Activated CD4-positive, alpha-beta T cell treated with anti-CD3 and anti-CD28 coated beads, Interleukin-2, amount 50 U/mL, for 24 hours (primary cell): ENCODE measurements at regions not wholly inside any gene's neighbourhood (a gene's known extent, or its start where the extent isn't known, plus 50 kb on each side); places are given as distances from the start of the nearest gene placed in this dataset.

Experiments used
- DNase-seq, 2 donors: peaks; one replicate each; pipeline ENCODE4 v3.0.0-alpha.2; 2020; ENCODE audit warnings: low read depth in 1 of 2, low spot score in 1 of 2

DNA sequence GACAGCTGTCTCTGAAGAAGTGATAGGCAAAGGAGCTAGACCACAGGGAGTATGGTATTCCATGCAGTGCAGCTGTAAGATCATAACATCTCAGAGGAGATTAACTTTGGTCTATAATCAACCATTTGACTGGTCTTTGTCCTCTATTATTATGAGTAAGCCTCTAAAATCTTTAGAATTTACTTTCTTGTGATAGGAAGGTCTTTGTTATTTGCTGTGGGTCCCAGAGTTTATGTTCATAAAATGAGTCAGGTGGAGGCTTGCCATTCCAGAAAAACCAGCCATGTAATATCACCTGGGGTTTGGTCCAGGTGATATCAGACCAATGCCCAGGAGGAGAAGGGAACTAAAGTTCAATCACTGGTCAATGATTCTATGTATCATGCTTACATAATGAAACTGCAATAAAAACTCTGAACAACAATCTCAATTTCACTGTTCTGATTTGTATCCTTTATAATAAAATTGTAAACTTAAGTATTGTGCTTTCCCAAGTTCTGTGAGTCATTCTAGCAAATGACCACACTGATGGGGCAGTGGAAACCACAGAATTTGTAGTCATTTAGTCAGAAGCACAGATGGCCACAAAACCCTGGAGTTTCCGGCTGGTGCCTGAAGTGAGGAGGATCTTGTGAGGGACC lies 239.6 kb upstream of the TRAM1L1 start:
- no peak for DNase-seq

DNA sequence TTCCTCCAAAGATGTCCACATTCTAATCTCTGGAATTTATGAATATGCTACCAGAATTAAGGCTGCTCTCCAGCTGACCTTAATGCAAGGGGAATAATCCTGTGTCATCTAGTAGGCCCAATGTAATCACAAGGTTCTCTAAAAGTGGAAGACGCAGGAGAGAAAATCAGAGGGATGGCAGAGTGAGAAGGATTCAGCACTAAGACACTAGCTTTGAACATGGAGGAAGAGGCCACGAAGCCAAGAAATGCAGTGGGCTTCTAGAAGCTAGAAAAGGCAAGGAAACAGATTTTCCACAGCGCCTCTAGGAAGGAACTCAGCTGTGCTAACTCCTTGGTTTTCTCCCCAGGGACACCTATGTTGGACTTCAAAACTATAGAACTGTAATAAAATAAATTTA lies 240.7 kb upstream of the TRAM1L1 start:
- DNase-seq, result no peak

DNA sequence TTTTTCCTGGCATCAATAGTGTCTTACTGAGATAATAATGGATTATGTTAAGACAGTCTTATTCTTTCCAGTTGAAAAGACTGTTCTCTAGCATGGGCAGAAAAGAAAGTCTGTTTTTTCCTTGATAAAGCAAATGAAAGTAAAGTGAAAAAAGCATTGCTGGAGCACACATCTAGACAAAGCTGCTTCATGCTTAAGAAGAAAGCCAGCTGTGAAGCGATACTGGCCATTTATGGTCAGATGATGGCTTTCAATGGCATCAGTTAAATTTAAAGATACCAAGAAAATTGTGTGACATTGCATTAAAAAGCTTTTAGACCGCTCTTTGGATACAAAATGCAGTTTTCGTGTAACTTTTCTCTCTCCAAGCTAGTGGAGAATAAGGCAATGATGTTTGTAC lies 242.1 kb upstream of the TRAM1L1 start:
- DNase-seq, result no peak

DNA sequence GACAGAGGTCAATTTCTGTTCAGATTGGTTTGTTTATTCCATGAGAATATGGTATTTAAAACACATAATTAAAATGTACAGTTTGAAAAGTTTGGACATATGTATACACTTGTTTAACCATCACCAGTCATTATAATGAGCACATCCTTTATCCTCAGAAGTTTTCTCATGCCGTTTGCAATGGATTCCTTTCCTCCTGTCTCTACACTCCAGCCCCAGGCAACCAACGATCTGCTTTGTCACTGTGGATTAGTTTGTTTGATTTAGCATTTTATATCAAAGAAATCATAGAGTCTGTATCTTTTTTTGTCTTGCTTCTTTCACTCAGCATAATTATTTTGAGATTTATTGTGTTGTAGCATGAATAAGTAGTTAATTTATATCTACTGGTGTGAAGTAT lies 243.0 kb upstream of the TRAM1L1 start:
- DNase-seq, result no peak

DNA sequence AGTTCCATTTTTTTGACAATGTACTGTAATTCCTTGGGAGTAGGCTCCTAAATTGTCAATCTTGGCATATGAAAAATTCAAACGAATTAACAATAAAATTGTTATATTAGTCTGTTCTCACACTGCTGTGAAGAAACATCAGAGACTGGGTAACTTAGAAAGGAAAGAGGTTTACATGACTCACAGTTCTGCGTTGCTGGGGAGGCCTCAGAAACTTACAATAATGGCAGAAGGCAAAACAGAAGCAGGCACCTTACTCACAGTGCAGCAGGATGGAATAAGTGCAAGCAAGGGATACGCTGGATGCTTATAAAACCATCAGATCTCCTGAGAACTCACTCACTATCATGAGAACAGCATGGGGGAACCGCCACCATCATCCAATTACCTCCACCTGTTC lies 246.4 kb upstream of the TRAM1L1 start:
- DNase-seq, result no peak

DNA sequence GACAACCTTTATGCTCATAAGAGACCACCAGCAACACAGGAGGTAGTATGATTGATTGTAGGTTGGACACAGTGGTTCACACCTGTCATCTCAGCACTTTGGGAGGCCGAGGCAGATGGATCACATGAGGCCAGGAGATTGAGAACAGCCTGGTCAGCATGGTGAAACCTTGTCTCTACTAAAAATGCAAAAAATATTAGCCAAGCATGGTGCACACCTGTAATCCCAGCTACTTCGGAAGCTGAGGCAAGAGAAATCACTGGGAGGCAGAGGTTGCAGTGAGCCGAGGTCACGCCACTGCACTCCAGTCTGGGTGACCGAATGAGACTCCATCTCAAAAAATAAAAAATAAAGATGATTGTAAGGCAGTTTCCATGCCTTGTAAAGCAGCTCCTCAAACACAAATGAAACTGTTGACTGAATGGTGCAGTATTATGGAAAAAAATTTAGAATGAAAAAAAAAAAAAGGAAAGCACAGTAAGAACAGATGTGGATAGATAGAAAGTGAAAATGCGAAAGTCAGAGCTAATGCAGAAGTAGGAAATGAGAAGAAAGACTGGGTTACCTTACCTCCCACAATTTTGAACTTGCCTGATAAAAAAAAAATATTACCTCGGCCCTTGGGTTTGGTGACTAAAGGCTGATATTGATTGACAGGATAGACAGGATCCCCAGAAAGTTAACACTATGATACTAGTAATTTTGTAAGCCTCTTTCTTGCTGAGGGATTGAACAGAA lies 249.2 kb upstream of the TRAM1L1 start:
- no peak for DNase-seq

DNA sequence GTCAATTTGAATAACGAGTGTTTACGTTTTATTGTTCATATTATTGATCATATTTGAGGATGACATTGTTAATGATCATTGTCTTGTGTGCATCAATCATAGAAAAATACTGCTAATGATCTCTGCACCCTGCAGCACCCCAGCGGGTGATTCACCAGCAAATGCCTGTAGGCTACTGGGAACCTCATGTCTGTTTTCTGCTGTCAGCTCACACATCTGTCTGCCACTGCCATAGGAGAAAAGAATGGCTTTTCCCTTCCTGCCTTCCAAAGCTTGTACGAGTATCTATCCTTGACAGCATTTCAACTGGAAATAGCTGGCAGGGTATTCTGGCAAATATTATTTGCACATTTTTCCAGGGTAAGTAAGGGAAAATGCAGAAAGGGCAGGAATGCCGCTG lies 272.1 kb upstream of the TRAM1L1 start:
- no peak for DNase-seq

DNA sequence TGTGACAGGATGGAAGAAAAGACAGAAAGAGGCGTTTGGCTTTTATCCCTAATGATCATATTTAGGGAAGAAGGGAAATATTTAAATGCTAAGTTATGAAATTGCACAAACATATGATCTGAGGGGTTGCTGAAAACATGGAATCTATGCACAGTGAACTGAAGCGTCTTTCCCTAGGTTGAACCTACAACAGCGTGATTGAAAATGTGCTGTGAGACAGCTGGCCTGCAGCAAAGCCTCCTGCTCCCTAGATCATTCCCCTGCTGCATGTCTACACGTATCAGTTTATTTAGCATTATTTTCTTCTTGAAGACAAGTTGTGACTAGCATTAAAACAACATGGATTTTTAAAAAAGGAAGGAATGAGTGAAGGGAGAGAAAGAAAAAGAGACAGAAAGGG lies 272.5 kb upstream of the TRAM1L1 start:
- no peak for DNase-seq

DNA sequence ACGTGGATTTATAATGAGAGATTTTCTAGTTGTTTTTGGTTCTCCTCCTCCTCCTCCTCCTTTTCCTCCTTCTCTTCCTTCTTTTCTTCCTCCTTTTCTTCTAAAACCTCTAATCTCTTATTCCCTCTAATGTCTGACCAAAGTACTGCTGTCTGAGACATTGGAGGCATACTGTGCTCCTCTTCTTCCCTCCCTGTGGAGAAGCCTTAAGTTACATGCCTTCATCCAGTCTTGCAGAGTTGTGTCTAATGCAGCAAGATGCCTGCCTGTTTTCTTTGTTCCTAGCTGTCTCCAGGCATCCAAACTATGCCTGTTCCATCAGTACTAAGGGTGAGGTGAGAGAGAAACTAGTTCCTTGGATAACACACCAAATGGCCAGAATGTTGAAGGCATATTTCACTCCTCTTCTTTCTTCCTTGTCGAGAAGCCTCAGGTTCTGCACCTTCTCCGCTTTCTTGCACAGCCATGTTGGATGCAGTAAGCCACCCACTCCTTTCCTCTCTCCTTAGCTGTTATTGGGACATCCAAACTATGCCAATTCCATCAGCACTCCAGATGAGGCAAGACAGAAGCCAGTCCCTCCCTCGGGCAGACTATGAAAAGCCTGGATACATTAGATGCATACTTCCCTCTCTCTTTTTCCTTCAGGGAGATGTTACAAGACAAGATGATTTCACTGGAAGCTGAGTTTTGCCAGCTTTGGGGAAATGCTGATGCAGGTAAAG lies 285.7 kb upstream of the TRAM1L1 start:
- DNase-seq, result no peak

DNA sequence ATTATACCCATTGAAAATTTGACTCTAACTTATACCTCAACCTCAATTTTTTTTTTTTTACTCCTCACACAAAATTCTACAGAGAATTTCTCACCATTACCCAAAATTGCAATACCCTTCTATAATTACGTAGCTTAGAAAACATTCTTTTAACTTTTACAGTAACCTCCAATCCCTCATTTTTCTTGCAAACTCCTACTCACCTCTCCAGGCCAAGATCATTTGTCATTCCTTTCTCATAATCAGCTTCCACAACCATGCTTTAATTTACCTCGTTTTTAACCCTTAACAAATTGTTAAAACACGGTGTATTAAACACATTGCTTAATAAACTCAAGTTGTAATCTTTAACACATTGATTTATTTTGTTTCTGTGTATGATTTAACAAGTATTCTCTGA lies 289.7 kb upstream of the TRAM1L1 start:
- DNase-seq, result no peak

DNA sequence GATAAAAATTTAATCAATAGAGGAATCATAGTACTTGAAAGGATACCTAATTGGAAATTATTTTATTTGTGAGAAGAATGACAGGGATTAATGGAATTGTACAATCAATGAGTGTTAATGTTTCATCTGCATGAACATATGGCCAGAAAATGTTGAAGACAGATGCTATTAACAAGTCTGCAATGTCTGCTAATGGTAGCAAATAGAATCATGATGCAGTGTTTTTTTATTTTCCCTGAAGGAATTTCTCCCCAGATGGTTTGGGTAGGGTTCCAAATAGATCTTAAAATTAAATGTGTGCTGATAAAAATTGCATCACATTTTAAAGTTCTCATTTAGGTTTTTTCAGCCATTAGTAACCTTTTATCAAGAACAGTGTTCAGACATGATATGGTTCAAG lies 291.3 kb upstream of the TRAM1L1 start:
- no peak for DNase-seq

DNA sequence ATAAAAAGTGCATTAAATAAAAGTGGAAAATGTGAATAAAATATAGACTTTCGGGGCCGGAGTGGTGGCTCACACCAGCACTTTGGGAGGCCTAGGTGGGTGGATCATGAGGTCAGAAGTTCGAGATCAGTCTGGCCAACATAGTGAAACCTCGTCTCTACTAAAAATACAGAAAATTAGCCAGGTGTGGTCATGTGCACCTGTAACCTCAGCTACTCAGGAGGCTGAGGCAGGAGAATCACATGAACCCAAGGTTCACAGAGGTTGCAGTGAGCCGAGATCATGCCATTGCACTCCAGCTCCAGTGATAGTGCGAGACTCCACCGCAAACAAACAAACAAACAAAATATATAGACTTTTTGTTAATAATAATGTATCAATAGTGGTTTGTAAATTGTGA lies 293.6 kb upstream of the TRAM1L1 start:
- no peak for DNase-seq

DNA sequence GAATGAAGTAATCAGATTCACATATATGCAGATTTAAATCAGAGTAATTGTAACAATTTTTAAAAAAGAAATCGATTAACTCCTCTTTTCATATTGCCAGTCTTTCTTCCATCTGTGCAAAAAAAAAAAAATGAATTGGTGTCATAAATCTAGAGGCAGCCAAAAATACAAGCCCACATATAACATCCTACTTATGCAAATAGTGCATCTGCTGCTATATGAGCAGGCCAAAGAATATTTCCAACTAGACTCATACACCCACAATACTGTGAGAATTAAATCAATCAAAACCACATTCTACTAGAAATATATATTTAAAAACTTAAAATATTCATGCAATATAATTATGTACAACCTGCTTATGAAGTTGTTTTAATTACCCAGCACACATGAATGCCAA lies 298.1 kb upstream of the TRAM1L1 start:
- no peak for DNase-seq

DNA sequence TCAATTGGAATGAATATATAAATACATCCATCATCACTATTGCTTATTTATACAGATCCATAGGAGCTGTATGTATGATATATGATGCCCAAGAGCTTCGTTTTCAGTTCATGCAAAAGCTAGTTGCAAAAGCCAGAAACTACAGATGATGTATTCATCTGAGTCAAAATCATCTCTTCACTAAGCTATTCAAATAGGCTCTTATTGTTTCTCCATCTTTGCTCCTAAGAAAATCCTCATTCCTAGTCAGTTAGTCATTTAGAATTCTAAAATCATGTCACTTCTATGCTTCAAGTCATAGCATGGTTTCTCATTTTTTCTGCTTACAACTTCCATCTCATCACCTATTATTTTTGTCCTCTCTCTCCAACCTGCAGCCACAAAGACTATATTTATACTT lies 300.1 kb upstream of the TRAM1L1 start:
- DNase-seq, result no peak

DNA sequence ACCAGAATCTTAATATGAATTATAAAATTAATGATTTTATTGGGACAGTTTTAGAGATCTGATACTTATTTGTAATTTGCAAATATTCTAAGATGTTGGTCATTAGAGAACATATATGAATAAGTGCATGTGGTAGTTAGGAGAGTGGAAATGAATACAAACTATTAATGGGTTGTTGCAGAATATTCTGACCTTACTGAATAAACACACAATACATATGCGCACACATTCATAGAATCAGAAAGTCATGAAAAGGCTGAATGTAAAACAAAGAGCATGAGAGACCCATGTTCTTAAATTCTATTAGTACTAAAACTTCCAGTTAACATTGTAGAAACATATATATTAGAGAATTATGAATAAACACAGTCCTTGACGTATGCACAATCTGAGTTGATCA lies 301.7 kb upstream of the TRAM1L1 start:
- DNase-seq, result no peak

DNA sequence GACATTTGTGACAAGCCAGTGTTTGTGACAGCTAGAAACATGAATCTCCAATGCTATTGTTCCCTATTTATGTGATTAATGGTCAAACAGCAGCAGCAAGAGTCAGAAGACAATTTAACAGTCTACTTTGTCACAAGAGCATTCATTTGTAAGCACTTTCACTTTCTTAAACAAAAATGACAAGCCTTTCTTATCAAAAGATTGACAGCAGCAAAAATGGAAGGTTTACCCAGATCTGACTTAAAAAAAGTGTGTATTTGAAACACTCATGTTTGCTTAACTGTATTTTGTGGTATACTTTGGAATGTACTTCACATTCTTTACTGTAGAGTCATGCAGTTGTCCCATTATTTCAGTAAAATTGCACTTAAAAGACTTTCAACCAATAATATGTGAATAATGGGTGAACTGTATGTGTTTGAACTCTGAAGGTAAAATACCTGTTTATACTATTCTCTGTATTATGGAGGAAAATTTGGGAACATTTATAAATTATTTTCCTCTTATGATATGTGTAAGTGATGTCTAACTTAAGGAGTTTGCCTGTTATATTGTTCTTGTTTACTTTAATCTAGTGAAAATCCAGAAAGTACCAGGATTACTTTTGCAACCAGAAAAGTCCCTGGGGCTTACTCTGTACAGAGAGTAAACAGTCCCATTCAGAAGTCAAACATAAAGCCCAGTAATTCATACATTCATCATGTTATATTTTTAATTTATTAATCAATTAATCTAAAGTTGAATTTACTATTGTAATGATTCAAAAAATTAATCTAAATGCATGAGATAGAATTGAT lies 314.9 kb upstream of the TRAM1L1 start:
- DNase-seq, result no peak

DNA sequence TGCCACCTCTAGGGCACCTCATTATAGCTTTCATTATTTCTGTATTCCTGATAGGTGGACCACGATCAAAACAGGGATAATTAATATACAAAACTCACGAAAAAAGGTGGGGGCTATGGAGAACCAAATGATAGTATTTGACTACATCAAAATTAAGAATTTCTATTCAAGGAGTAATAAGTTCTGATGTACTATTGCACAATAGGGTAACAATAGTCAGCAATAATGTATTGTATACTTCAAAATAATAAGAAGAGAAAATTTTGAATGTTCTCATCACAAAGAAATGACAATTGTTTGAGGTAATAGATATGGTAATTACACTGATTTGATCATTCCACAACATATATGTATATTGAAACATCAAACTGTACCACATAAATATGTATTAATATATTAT lies 327.3 kb upstream of the TRAM1L1 start:
- DNase-seq, result no peak

DNA sequence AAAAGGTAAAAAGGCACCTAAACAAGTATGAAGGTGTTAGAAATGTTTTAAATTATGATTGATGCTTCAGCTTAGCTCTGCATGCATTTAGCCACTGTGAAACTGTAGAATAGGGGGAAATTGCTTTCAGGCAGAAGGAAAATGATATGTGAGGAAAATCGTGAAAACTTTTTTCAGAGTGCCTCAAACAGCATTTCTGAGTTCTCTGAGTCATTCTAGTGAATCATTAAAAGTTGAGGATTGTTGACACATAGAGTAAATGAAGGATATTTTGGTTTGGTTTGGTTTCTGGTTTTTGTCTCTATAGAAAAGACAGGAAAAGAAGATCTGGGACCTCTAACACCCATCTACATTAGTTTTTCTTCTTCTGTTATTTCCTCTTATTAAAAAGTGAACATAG lies 332.5 kb upstream of the TRAM1L1 start:
- no peak for DNase-seq

DNA sequence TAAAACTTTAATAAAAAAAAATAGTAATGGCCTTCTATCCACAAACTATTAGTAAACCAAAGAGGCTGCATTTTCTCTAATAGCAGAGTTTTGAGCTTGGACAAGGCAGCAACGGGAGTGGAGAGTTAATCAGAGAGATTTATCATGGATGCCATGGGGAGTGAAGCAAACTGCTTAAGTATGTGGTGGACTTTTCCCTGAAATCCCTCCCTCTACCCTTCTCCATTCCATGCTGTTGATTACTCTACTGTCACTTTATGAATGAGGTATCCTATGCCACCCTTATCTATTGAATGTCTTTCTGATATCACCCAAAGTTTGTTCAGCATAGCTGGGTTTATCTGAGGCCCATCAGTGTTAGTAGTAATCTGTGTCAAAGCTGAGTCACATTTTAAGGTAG lies 335.6 kb upstream of the TRAM1L1 start:
- no peak for DNase-seq

DNA sequence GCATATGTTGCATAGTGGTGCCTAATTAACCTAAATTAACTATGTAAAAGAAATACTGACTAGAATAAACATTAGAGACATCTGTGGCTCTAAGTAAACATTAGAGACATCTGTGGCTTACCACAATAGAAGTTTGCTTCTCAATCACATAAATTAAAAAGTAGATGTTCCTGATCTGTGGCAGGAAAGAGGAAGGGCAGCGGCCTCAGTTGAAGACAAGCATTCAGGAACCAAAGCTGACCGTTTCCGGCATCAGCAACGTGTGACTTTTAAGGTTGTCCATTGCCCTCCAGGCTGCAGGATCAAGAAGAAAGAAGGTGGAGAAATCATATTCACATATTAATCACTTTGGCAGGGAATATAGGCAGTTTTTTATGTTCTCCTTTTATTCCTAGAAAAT lies 336.3 kb upstream of the TRAM1L1 start:
- DNase-seq, result no peak

DNA sequence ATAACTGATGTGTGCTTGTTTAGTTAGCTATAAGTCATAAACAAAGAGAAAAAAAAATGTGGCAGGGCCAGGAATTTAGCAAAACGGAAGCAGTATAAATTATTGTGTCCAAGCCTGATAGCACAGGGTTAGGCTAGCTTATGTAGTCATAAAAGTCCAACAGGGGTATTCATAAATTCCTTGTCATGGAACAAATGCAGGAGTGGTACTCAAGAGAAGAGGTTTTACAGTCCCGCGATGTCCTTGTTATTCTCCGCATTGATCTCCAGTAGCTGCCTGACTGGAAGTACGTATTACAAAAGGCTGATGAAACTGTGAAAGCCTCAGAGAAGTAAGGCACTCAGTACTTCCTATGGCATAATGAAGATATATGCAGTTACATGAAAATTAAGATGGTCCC lies 336.9 kb upstream of the TRAM1L1 start:
- no peak for DNase-seq

DNA sequence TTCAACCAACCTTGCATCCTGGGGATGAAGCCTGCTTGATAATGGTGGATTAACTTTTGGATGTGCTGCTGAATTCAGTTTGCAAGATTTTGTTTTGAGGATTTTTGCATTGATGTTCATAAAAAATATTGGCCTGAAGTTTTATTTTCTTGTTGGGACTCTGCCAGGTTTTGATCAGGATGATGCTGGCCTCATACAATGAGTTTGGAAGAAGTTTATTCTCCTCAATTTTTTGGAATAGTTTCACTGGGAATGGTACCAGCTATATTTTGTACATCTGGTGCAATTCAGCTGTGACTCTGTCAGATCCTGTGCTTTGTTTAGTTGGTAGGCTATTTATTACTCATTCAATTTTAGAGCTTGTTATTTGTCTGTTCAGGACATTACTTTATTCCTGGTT lies 340.3 kb upstream of the TRAM1L1 start:
- DNase-seq, result no peak
